ENCODE measurements at regions not wholly inside any gene's neighbourhood (a gene's known extent, or its start where the extent isn't known, plus 50 kb on each side); places are given as distances from the start of the nearest gene placed in this dataset.
"Not testable (repeated sequence)": the region's sequence is repeated elsewhere in the genome, so short reads cannot be mapped to it uniquely, and the experiment has no call there.

- FAIRE-seq: no peak
Measured at GRCh38 chr17:33983824-33984574, 271.1 kb upstream of the CCL2 start.

DNA sequence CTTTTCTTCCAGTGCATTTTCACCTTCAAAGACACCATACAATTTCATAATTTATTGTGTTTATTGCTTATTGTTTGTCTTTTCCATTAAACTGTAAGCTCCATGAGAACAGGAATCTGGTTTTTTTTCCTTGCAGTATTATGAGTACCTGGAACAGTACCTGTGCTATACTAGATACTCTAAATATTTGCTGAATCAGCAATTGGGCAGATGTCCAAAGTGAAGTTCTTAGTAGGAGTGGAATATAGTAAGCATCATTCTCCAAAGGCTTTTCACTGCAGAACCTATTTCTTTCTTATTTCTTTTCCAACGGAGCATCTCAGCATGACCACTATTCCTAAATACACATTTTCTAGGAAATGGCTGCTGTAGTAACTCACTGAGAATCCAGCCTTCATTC lies 269.0 kb upstream of the CCL2 start:
- FAIRE-seq: no peak

DNA sequence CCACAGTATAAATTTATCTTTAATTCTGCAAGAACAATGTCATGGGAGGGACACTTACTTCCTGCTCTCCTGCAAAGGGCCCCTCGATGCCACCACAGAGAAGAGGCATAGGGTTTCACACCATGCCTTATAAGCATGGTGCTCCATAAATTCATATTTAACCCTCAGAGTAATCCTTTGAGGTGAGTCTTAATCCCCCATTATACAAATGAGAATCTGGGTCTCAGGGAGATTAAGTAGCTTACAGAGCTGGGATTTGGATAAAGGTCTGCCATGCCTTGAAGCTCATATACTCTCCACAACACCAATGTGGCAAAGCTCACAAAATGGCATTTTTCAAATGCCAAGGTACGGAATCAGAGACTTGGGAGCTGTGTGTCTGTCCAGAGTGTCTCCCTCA lies 268.5 kb upstream of the CCL2 start:
- FAIRE-seq: no peak

DNA sequence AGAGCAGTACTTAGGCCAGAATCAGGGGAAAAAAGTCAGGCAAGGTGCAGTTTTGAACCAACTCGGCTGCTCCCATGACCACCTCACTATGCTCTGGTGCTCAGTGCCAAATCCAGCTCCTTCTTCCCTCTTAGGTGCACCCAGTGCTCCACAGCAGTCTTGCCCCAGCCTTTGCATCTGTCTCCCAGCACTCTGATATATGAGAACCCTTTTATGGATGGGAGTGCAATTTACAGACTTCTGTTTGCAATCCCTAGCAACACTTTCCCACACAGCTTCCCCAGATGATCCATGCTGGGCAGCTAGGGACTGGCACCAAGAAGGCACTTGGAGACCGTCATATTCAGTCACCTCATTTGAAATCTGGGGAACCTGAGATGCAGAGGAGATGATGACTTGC lies 267.9 kb upstream of the CCL2 start:
- FAIRE-seq: no peak

GRCh38 chr17:33989361-33990148 lies 265.5 kb upstream of the CCL2 start:
- FAIRE-seq: no peak

- FAIRE-seq: no peak
Measured at GRCh38 chr17:33990943-33991706, 264.0 kb upstream of the CCL2 start.

GRCh38 chr17:33992113-33992512 lies 263.0 kb upstream of the CCL2 start:
- FAIRE-seq: no peak

GRCh38 chr17:34000639-34001038 lies 254.4 kb upstream of the CCL2 start:
- no peak for FAIRE-seq

DNA sequence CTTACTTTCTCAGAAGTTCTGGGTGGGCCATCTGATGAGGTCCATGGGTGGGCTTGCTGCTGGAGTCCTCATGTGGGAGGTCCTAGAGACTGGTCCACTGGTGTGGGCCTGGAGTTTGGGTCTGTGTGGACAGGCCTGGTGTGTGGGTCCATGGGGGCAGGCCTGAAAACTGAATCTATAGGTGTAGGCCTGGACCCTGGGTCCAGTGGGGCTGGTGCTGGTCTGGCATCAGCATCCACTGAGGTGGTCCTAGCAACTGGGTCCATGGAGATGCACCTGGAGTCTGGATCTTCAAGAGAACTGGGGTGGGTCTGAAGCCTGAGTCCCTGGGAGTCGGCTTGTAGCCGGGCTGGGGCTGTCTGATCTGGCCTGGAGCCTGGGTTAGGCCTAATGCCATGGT lies 253.8 kb upstream of the CCL2 start:
- no peak for FAIRE-seq

DNA sequence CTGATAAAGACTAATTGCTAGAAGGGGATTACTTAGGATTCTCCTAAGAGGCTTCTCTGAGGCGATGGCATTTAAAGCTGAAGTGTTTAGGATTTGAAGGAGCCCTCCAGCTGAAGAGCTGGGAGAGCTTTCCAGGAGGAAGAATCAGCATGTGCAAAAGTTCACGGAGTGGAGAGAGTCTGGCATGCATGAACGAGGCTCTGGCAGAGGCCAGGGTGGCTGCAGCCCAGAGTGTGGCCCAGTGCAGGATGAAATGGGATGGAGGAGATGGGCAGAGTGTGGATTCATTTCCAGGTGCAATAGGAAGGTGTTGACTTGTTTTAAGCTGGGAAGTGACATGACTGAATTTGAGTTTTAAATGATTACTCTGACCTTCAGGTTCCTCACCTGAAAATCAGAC lies 249.0 kb upstream of the CCL2 start:
- FAIRE-seq: no peak

- FAIRE-seq: no peak
Measured at GRCh38 chr17:34008125-34008524, 247.0 kb upstream of the CCL2 start.

DNA sequence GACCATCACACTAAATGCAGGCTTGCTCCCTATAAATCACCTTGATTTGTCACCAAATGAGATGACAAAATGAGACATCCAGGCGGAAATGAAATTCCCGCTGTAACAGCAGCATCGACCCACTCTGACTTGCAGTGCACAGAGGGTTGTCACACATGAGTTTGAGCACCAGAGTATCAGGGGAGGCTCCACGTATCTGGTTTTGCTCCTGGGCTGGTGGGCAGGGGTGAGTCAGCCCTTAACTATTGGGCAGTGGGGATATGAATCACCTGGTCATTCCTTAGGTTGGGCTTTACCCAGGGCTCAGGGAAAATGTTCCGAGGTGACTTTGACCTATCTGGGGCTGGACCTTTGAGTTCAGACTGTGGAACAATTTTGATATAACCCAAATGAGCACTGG lies 245.2 kb upstream of the CCL2 start:
- no peak for FAIRE-seq

DNA sequence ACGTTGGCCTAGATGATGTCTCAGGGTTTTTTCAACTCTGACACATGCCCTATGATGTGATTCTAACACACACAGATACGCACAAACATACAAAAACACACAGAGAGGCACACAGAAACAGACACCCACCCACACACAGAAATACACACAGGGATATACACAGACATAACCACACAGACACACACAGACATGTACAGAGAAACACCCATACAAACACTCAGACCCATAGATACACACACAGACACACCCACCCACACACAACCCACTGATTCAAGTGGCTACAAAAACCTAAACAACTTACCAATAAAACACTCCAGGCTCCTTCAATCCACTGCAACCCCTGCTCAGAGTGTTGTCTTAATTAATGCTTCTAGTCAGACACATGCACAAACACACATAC lies 244.6 kb upstream of the CCL2 start:
- FAIRE-seq: no peak

- FAIRE-seq: no peak
Measured at GRCh38 chr17:34011599-34011998, 243.5 kb upstream of the CCL2 start.

DNA sequence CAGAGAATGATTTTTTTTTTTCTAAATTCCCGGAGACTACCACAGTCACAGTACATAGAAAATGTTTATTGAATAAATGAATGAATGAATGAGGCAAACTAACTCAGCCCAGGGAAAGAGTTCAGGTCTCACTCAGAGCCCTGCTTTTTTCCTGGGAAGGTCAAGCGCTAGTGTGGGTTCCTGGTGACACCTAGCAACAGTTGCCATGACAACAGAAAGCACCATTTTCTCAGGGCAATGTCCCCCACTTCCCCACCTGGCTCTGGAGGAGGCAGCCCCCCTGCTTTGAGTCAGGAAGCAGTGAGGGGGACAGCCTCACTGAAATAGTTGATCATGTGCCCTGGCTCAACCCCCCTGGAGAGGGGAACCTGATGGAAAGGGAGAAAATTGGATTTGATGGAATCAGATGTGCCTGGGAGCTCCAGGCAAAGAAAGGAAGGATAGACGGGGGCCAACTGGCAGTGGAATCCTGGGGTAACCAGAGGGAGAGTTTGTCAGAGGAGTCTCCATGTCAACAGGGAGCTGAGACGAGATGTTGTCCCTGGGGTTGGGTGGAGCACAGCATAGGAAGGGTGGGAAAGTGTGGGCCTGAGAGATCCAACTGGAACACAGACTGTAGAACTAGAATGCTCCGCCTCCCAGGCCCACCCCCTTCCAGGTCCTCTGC lies 242.2 kb upstream of the CCL2 start:
- FAIRE-seq: no peak

DNA sequence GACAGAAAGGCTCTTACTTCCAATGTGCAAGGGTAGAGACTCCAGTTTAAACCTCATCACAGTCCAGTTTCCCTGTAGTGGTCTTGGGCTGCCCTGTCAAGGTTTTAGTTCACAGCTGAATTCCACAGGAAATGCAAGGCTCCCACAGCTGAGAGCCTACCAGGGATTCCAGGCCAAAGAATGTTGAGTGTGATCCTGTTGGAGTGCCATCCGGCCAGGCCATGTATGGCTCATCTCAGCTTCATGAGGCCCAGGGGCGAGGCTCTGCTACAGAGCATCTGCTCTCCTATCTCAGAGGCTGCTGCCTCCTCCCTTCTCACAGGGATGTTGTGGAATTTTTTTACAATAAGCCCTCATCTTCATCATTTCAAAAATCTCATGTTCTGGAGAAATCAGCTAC lies 239.8 kb upstream of the CCL2 start:
- FAIRE-seq: no peak

DNA sequence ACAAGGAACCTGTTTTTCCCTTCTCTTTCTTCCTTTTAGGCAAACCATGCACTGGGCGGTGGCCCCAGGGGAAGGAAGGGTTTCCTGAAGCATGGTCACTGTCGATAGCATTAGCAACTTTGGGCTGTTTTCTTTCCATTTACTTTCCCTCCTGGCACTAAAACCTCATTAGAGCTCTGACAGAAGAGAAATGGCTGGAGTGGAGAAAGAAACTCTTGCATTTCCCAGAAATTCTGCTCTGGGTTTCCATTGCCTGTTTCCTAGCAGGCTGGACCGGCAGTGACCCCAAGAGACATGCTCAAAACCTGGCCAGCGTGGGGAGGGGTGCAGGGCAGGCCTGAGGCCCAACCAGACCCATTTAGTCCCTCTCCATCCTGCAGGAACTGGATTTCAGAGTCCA lies 230.7 kb upstream of the CCL2 start:
- FAIRE-seq: no peak

GRCh38 chr17:34024806-34025551 lies 230.1 kb upstream of the CCL2 start:
- no peak for FAIRE-seq

DNA sequence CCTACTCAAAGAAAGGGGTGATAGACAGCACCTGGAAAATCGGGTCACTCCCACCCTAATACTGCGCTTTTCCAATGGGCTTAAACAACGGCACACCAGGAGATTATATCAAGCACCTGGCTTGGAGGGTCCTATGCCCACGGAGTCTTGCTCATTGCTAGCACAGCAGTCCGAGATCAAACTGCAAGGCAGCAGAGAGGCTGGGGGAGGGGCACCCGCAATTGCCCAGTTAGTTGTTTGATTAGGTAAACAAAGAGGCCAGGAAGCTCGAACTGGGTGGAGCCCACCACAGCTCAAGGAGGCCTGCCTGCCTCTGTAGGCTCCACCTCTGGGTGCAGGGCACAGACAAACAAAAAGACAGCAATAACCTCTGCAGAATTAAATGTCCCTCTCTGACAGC lies 224.5 kb upstream of the CCL2 start:
- FAIRE-seq: not testable (repeated sequence)

GRCh38 chr17:34032305-34032704 lies 222.8 kb upstream of the CCL2 start:
- FAIRE-seq: not testable (repeated sequence)

GRCh38 chr17:34038786-34039185 lies 216.3 kb upstream of the CCL2 start:
- peak; percentile 37 for FAIRE-seq

- FAIRE-seq: not testable (repeated sequence)
Measured at GRCh38 chr17:34039213-34039612, 215.9 kb upstream of the CCL2 start.
